Testis (tissue), 2 donors: ENCODE measurements at regions not wholly inside any gene's neighbourhood (a gene's known extent, or its start where the extent isn't known, plus 50 kb on each side); places are given as distances from the start of the nearest gene placed in this dataset.

ENCODE experiments used
- POLR2A ChIP-seq: fragments of 450-650 bp; IDR thresholded peaks from one replicate; pipeline ENCODE4 v1.6.1; 2017; ENCODE audit warnings: antibody characterized with exemption, mild to moderate bottlenecking, moderate library complexity
- TF ChIP-seq, protein P1 (sequence below), 3 experiments: fragments of 450-650 bp in 2 of 3; fragments of 200-600 bp in 1 of 3; sonication (generic) in 1 of 3; IDR thresholded peaks; one replicate each; pipeline ENCODE4 v1.5.1; 2016 to 2019; ENCODE audit warnings: antibody characterized with exemption in 3 of 3, mild to moderate bottlenecking in 2 of 3, moderate library complexity in 1 of 3

DNA sequence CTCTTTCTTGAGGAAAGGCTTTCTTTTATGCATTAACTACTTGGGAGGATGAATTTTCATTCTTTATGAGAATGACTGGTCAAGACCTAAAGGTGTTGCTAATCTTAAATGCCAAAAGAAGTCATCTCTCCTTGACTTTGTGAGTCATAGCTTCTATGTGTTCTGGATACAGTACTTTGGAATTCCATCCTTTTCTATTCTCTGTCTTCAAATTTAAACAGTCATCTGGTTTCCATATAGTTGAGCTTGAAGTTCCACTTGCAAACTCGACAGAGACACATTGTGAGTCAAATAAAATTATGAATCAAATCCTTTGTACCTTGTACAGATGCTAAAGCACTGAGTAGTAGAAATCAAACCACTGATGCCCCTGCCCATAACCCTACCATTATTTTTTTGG is 271.9 kb upstream of the PMFBP1 start:
- TF ChIP-seq POLR2A: no peak
- TF ChIP-seq, protein P1, sequence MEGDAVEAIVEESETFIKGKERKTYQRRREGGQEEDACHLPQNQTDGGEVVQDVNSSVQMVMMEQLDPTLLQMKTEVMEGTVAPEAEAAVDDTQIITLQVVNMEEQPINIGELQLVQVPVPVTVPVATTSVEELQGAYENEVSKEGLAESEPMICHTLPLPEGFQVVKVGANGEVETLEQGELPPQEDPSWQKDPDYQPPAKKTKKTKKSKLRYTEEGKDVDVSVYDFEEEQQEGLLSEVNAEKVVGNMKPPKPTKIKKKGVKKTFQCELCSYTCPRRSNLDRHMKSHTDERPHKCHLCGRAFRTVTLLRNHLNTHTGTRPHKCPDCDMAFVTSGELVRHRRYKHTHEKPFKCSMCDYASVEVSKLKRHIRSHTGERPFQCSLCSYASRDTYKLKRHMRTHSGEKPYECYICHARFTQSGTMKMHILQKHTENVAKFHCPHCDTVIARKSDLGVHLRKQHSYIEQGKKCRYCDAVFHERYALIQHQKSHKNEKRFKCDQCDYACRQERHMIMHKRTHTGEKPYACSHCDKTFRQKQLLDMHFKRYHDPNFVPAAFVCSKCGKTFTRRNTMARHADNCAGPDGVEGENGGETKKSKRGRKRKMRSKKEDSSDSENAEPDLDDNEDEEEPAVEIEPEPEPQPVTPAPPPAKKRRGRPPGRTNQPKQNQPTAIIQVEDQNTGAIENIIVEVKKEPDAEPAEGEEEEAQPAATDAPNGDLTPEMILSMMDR (IDR thresholded peaks at IDR 0.05): no peak
